NCI-H128 (cell line): ENCODE measurements at regions not wholly inside any gene's neighbourhood (a gene's known extent, or its start where the extent isn't known, plus 50 kb on each side); places are given as distances from the start of the nearest gene placed in this dataset.
"Not testable (repeated sequence)": the region's sequence is repeated elsewhere in the genome, so short reads cannot be mapped to it uniquely, and the experiment has no call there.

ENCODE experiments used
- DNase-seq: peaks from one replicate; lab custom pipeline; 2025; ENCODE audit not compliant: unreplicated experiment; lab: John Stamatoyannopoulos, UW

- DNase-seq: no peak
Measured at GRCh38 chr3:25895031-25895430, 105.1 kb downstream of the OXSM start.

- DNase-seq: no peak
Measured at GRCh38 chr3:25895443-25895842, 105.6 kb downstream of the OXSM start.

GRCh38 chr3:25897019-25897418 is 107.1 kb downstream of the OXSM start:
- DNase-seq: no peak

- no peak for DNase-seq
Measured at GRCh38 chr3:25899352-25900101, 109.6 kb downstream of the OXSM start.

GRCh38 chr3:25900161-25900560 is 110.3 kb downstream of the OXSM start:
- no peak for DNase-seq

- no peak for DNase-seq
Measured at GRCh38 chr3:25901796-25902195, 111.9 kb downstream of the OXSM start.

- DNase-seq: no peak
Measured at GRCh38 chr3:25902586-25902985, 112.7 kb downstream of the OXSM start.

GRCh38 chr3:25903371-25904129 is 113.7 kb downstream of the OXSM start:
- no peak for DNase-seq

- DNase-seq: no peak
Measured at GRCh38 chr3:25904206-25904605, 114.3 kb downstream of the OXSM start.

GRCh38 chr3:25906132-25906906 is 116.4 kb downstream of the OXSM start:
- no peak for DNase-seq

- DNase-seq: no peak
Measured at GRCh38 chr3:25907081-25907480, 117.2 kb downstream of the OXSM start.

- no peak for DNase-seq
Measured at GRCh38 chr3:25910105-25910504, 120.2 kb downstream of the OXSM start.

- no peak for DNase-seq
Measured at GRCh38 chr3:25910997-25911396, 121.1 kb downstream of the OXSM start.

- no peak for DNase-seq
Measured at GRCh38 chr3:25911525-25912295, 121.8 kb downstream of the OXSM start.

GRCh38 chr3:25913179-25913578 is 123.3 kb downstream of the OXSM start:
- DNase-seq: no peak

- no peak for DNase-seq
Measured at GRCh38 chr3:25915673-25916072, 125.8 kb downstream of the OXSM start.

- DNase-seq: no peak
Measured at GRCh38 chr3:25916321-25916720, 126.4 kb downstream of the OXSM start.

GRCh38 chr3:25931967-25932366 is 142.1 kb downstream of the OXSM start:
- DNase-seq: not testable (repeated sequence)

GRCh38 chr3:25938566-25939325 is 148.9 kb downstream of the OXSM start:
- DNase-seq: no peak

- DNase-seq: no peak
Measured at GRCh38 chr3:25940935-25941334, 151.0 kb downstream of the OXSM start.
